GM23338 (cell line): ENCODE measurements at regions not wholly inside any gene's neighbourhood (a gene's known extent, or its start where the extent isn't known, plus 50 kb on each side); places are given as distances from the start of the nearest gene placed in this dataset.

ENCODE experiments used
- CREB1 ChIP-seq: fragments of 250-450 bp; sonication (Bioruptor Pico); IDR thresholded peaks from 2 replicates; pipeline ENCODE4 v1.5.0; 2020; ENCODE audit warnings: low read depth, mild to moderate bottlenecking, moderate library complexity
- CTCF ChIP-seq, 2 experiments: fragments of 200-600 bp in 1 of 2; sonication (generic) in 1 of 2; conservative IDR thresholded peaks; 2 replicates each; pipeline versions ENCODE4 v1.5.1 to v1.6.1; 2016 to 2017; ENCODE audit warnings: antibody characterized with exemption in 2 of 2, low read depth in 2 of 2, mild to moderate bottlenecking in 2 of 2, moderate library complexity in 1 of 2
- ETS1 ChIP-seq: IDR thresholded peaks from 2 replicates; pipeline ENCODE4 v1.6.1; 2016; ENCODE audit warnings: antibody characterized with exemption
- EZH2 ChIP-seq: fragments of 200-600 bp; sonication (generic); IDR thresholded peaks from one replicate; pipeline ENCODE4 v1.8.0; 2017; ENCODE audit warnings: antibody characterized with exemption, mild to moderate bottlenecking, low read depth; ENCODE audit not compliant: unreplicated experiment
- POLR2AphosphoS5 ChIP-seq: IDR thresholded peaks from 2 replicates; pipeline ENCODE4 v1.6.1; 2016; ENCODE audit warnings: antibody characterized with exemption, low read depth
- REST ChIP-seq: IDR thresholded peaks from one replicate; pipeline ENCODE4 v1.6.1; 2018; ENCODE audit warnings: antibody characterized with exemption; ENCODE audit not compliant: unreplicated experiment
- STAT1 ChIP-seq: IDR thresholded peaks from one replicate; pipeline ENCODE4 v1.6.1; 2016; ENCODE audit warnings: antibody characterized with exemption; ENCODE audit not compliant: unreplicated experiment
- ZNF462 ChIP-seq: fragments of 250-450 bp; sonication (Bioruptor Pico); IDR thresholded peaks from 2 replicates; pipeline ENCODE4 v1.5.0; 2020; ENCODE audit warnings: mild to moderate bottlenecking, moderate library complexity

GRCh38 chr17:73984941-73985340 is 218.5 kb upstream of the RPL38 start:
- no peak for TF ChIP-seq ETS1
- TF ChIP-seq EZH2: no peak
- TF ChIP-seq CTCF (conservative IDR thresholded peaks at IDR 0.05; ENCODE audit: low read depth in 2 of 2): no peak
- TF ChIP-seq POLR2AphosphoS5: no peak
- no peak for TF ChIP-seq CREB1 (CRISPR knock-in tag)
- no peak for TF ChIP-seq STAT1
- no peak for TF ChIP-seq ZNF462 (CRISPR knock-in tag)
- no peak for TF ChIP-seq REST
